ENCODE measurements at regions not wholly inside any gene's neighbourhood (a gene's known extent, or its start where the extent isn't known, plus 50 kb on each side); places are given as distances from the start of the nearest gene placed in this dataset.

GRCh38 chr5:5065472-5065871 is 74.7 kb upstream of the ADAMTS16 start:
- no peak overlapping the region for H2AFZ ChIP-seq (ENCODE audit: insufficient read depth, low read depth, low read length, poor library complexity, severe bottlenecking)
- TF ChIP-seq EZH2 (IDR thresholded peaks at IDR 0.05; ENCODE audit: borderline replicate concordance, insufficient read depth, low read depth, low read length, poor library complexity, severe bottlenecking), result no peak
- no peak for TF ChIP-seq CTCF (IDR thresholded peaks at IDR 0.05)
- H3K9me3 ChIP-seq (ENCODE audit: control extremely low read depth in 1 of 3, control insufficient read depth in 2 of 3, insufficient read depth in 1 of 3, low read length in 2 of 3), result peaks cover 0 to 5% (median 0%) of the 10 kb centered on the region in 3 donors
- H3K27ac ChIP-seq (ENCODE audit: low read length in 2 of 2), result no peak overlapping the region
- no peak overlapping the region for H3K4me3 ChIP-seq (ENCODE audit: control extremely low read depth in 1 of 5, extremely low read depth in 1 of 5, insufficient read depth in 1 of 5, low read depth in 2 of 5, low read length in 4 of 5)
- H3K4me1 ChIP-seq (ENCODE audit: control insufficient read depth in 2 of 2, insufficient read depth in 2 of 2, low read length in 2 of 2), result no peaks in the 10 kb centered on the region
- no peak overlapping the region for H3K27ac Mint-ChIP-seq
- H3K4me2 ChIP-seq (replicated peaks; ENCODE audit: low read depth, low read length, poor library complexity, severe bottlenecking), result no peak overlapping the region
- H3K79me2 ChIP-seq (ENCODE audit: control insufficient read depth, insufficient read depth, low read length), result no peaks in the 10 kb centered on the region
- no peaks in the 10 kb centered on the region for H3K27me3 ChIP-seq (replicated peaks in 1 of 4; ENCODE audit: control extremely low read depth in 1 of 4, control insufficient read depth in 3 of 4, insufficient read depth in 4 of 4, low read length in 3 of 4)
- WGBS (ENCODE audit: insufficient coverage), result 83% methylated on average over 3 of the region's 4 CpGs
- H3K9me3 Mint-ChIP-seq (ENCODE audit: insufficient read depth), result no peaks in the 10 kb centered on the region
- POLR2A ChIA-PET, result no interaction called here
- H4K20me1 ChIP-seq (ENCODE audit: control insufficient read depth, insufficient read depth, low read length, poor library complexity, severe bottlenecking), result no peaks in the 10 kb centered on the region
- H3K27me3 Mint-ChIP-seq, result no peaks in the 10 kb centered on the region
- CTCF ChIA-PET, result no interaction called here
- no peaks in the 10 kb centered on the region for H3K4me1 Mint-ChIP-seq
- H3K9ac ChIP-seq (ENCODE audit: low read length), result no peak overlapping the region
- H3K4me3 Mint-ChIP-seq, result no peak overlapping the region
- H3K36me3 ChIP-seq (replicated peaks in 1 of 2; ENCODE audit: control extremely low read depth in 1 of 2, control insufficient read depth in 1 of 2, extremely low read depth in 1 of 2, insufficient read depth in 2 of 2, low read length in 1 of 2), result no peaks in the 10 kb centered on the region
- no peak for ATAC-seq (ENCODE audit: low read depth)
- DNase-seq, result no peak
- intact Hi-C loops (cut with micrococcal nuclease), result no loop called here

- H3K9me3 Mint-ChIP-seq (ENCODE audit: insufficient read depth), result no peaks in the 10 kb centered on the region
- DNase-seq (no peak), ATAC-seq (ENCODE audit: low read depth) (no peak)
- no peaks in the 10 kb centered on the region for H3K27me3 ChIP-seq (replicated peaks in 1 of 4; ENCODE audit: control extremely low read depth in 1 of 4, control insufficient read depth in 3 of 4, insufficient read depth in 4 of 4, low read length in 3 of 4)
- no peaks in the 10 kb centered on the region for H3K79me2 ChIP-seq (ENCODE audit: control insufficient read depth, insufficient read depth, low read length)
- no peak overlapping the region for H3K4me3 Mint-ChIP-seq
- H3K9me3 ChIP-seq (ENCODE audit: control extremely low read depth in 1 of 3, control insufficient read depth in 2 of 3, insufficient read depth in 1 of 3, low read length in 2 of 3), result peaks cover 0 to 11% (median 0%) of the 10 kb centered on the region in 3 donors
- H3K4me1 Mint-ChIP-seq, result no peaks in the 10 kb centered on the region
- H3K36me3 ChIP-seq (replicated peaks in 1 of 2; ENCODE audit: control extremely low read depth in 1 of 2, control insufficient read depth in 1 of 2, extremely low read depth in 1 of 2, insufficient read depth in 2 of 2, low read length in 1 of 2), result no peaks in the 10 kb centered on the region
- H2AFZ ChIP-seq (ENCODE audit: insufficient read depth, low read depth, low read length, poor library complexity, severe bottlenecking), result no peak overlapping the region
- ChIA-PET POLR2A (no interaction called here), CTCF (no interaction called here)
- no peaks in the 10 kb centered on the region for H4K20me1 ChIP-seq (ENCODE audit: control insufficient read depth, insufficient read depth, low read length, poor library complexity, severe bottlenecking)
- no peak overlapping the region for H3K4me3 ChIP-seq (ENCODE audit: control extremely low read depth in 1 of 5, extremely low read depth in 1 of 5, insufficient read depth in 1 of 5, low read depth in 2 of 5, low read length in 4 of 5)
- no peaks in the 10 kb centered on the region for H3K27me3 Mint-ChIP-seq
- H3K4me1 ChIP-seq (ENCODE audit: control insufficient read depth in 2 of 2, insufficient read depth in 2 of 2, low read length in 2 of 2), result no peaks in the 10 kb centered on the region
- H3K9ac ChIP-seq (ENCODE audit: low read length), result no peak overlapping the region
- H3K27ac ChIP-seq (ENCODE audit: low read length in 2 of 2), result no peak overlapping the region
- intact Hi-C loops (cut with micrococcal nuclease), result no loop called here
- no peak overlapping the region for H3K27ac Mint-ChIP-seq
- 78% methylated on average over 5 of the region's 6 CpGs for WGBS (ENCODE audit: insufficient coverage)
- TF ChIP-seq CTCF (IDR thresholded peaks at IDR 0.05) (no peak), EZH2 (IDR thresholded peaks at IDR 0.05; ENCODE audit: borderline replicate concordance, insufficient read depth, low read depth, low read length, poor library complexity, severe bottlenecking) (no peak)
- no peak overlapping the region for H3K4me2 ChIP-seq (replicated peaks; ENCODE audit: low read depth, low read length, poor library complexity, severe bottlenecking)
Observed at GRCh38 chr5:5066276-5067186, 73.6 kb upstream of the ADAMTS16 start.
